Activated naive CD4-positive, alpha-beta T cell treated with Interleukin-2 at 50 U/mL for 16 hours (primary cell): ENCODE measurements at regions not wholly inside any gene's neighbourhood (a gene's known extent, or its start where the extent isn't known, plus 50 kb on each side); places are given as distances from the start of the nearest gene placed in this dataset.

Experiments used
- DNase-seq: peaks from one replicate; pipeline ENCODE4 v3.0.0-alpha.2; 2020

DNA sequence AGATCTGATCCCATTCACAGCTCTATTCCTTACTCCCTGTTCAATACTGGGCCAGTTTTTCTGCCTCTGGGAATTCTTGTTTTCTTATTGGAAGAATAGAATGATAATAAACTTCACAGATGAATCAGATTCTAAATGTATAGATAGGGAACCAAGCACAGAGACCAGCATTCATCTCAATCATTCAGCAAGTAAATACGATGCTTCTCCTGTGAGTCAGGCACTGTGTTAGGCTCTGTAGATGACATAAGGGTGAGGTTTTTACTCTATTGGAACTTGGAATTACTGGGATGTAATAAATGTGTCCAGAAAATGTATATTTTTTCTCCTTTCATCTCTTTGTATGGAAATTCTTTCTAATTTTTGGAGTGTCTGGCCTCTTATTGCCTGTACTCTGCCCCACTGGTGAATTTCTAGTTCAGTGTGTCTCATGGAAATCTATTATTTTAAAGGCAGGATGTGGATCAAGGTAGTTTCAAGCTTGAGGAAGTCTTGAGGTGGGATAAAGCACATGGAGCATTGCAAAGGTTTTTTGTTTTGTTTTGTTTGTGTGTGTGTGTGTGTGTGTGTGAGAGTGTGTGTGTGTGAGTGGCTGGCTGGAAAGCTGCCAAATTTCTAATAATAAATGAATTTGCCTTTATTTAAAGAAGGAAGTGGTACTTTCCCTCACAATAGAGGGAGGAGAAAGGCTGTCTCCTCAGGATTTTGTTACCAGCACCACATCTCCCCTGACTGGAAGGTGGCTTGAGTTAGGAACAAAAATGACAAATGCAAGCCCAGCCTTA, 117.9 kb upstream of the HS3ST1 start:
- no peak for DNase-seq

DNA sequence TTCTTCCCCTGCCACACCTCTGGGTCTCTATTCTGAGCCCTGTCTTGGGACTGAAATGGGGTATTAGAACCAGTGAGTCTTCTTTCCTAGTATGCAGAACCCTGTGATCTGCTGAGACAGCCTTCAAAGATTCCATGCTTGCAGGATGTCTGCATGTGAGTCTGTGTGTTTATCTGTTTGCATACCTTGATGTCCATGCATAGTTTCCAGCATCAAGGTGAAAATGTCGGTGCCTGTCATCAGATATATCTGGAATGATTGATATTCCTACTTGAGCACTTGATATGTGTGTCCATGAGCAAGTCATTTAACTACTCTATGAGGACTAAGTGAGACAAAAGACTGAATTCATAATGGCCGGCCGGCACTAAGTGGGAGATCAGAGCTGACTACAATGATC, 117.0 kb upstream of the HS3ST1 start:
- no peak for DNase-seq

DNA sequence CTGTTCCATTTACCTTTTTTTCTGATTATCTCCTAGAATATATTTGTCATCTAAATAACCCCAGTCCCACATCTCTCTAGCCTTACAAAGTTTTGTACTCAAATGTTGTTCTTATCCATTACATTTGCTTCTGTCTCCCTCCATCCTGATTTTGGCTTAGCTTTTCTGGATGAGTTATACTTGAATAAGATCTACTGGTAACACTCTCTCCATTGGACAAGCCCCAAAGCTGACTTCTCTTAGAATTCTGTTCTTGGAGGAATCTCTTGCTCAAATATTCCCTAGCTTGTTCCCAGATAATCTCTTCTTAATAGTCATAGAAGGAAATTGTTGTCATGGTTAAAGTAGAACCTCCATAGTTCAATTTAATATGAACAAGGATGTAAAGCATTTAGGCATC, 115.5 kb upstream of the HS3ST1 start:
- DNase-seq: no peak

DNA sequence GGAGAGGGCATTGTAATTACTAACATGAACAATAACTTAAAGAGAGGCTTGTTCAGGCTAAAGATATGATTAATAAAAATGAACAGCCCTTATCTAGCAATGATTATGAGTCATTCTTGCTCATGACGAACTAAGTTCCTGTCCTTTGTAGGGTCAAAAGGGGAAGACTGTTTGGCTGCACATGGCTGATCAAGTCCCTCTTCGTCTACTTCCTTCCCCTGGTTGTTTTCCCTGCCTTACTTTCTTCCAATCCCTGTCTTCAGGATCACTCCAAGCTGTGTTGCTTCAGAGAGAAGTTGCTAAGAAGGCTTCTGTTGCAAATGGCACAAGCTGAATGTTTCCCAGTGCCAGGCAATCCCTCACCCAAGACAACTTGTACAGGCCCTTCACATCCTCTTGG, 115.0 kb upstream of the HS3ST1 start:
- DNase-seq: no peak

- no peak for DNase-seq
Measured at GRCh38 chr4:11542952-11543351, 114.3 kb upstream of the HS3ST1 start.

DNA sequence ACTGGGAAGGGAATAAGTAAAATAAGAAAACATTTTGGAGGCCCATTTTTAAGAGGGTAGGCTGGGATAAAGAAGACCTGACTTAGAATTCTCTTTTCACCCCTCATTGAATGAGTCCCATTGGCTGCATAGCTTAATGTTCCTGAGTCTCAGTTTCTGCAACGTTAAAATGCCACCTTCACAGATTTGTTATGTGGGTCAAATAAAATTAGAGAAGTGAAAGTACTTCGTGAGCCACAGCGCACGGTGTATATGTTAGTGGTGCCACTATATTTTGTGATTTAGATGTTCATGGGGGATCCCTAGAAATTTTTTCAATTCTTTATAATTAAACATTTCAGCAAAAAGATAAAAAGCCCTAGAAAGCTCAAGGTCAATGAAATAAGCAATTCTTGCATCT, 109.2 kb upstream of the HS3ST1 start:
- no peak for DNase-seq

DNA sequence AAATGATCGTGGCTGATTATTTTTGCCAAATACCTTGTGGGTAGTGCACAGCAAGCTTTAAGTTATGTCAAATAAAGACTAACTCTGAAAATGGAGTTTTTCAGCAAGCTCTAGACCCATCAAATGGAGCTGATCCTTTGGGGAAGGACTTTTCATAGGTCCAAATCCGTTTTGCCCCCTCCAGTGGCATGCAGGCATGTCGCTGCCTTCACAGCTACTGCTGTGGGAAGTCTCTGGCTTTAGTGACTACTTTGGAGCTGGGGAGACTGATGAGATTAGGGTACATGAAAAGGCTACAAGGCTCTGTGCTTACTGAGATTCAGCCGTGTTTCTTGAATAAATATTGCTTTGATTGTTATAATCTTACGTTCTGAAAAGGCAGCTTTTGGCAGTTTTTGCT, 106.6 kb upstream of the HS3ST1 start:
- no peak for DNase-seq

DNA sequence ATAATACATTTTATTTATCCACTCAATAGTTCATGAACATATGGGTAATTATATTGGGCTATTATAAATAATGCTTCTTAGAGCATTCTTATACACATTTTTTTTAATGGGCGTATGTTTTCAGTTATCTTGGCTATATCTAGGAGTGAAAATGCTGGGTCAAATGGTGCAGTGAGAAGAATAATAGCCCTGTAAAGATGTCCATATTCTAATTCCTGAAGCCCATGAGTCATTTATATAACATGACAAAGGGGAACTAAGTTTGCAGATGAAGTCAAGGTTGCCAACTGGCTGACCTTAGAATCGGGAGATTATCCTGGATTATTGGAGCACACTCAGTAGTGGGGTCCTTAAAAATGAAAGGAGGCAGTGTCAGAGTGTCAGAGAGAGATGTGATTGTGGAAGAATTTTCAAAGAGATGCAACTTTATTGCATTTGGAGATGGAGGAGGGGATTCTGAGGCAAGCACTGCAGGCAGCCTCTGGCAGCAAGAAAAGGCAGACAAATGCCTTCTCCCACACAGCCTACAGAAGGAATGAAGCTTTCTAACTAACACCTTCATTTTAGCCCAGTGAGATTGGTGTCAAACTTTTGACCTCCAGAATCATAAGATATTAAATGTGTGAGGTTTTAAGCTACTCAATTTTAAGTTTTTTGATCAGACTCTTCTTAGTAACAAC, 106.1 kb upstream of the HS3ST1 start:
- no peak for DNase-seq

- DNase-seq: no peak
Measured at GRCh38 chr4:11532138-11532537, 103.4 kb upstream of the HS3ST1 start.

GRCh38 chr4:11529625-11530201, 101.0 kb upstream of the HS3ST1 start:
- no peak for DNase-seq

DNA sequence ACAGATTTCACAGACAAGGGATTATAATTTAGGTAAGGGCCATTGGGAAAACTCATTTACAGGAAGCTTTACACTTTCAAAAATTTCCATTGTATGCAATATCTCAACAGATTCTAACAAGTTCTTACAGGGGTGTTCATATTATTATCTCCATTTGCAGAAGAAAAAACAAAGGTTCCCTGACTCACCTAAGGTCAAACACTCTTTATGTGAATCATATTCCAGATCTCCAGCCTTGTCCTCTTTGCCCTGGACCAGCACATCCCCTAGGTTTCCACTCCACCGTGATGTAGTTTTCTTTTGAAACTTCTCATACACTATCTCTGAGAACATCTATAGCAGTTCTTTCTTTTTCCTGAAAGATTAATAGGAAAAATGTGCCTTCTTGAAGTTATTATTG, 96.4 kb upstream of the HS3ST1 start:
- no peak for DNase-seq

DNA sequence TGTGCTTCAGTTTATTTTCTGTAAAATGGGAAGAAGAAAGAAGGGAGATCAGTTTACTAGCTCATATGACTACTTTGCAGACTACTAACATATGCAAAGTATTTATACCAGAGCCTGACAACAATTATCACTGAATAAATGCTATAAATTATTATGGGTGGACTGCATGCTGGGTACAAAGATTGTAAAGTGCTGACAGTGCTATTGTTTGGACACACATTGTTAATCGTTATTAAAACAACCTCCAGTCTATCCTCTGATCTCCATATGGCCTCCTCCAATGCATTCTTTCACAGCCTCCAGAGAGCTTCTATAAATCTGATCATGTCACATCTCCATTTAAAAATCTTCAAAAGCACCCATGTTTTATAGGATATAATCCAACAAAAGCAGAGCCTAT, 90.1 kb upstream of the HS3ST1 start:
- no peak for DNase-seq

- DNase-seq: no peak
Measured at GRCh38 chr4:11514779-11515419, 86.2 kb upstream of the HS3ST1 start.

GRCh38 chr4:11514003-11514402, 85.3 kb upstream of the HS3ST1 start:
- no peak for DNase-seq

- no peak for DNase-seq
Measured at GRCh38 chr4:11512871-11513270, 84.2 kb upstream of the HS3ST1 start.

GRCh38 chr4:11511321-11511720, 82.6 kb upstream of the HS3ST1 start:
- no peak for DNase-seq

DNA sequence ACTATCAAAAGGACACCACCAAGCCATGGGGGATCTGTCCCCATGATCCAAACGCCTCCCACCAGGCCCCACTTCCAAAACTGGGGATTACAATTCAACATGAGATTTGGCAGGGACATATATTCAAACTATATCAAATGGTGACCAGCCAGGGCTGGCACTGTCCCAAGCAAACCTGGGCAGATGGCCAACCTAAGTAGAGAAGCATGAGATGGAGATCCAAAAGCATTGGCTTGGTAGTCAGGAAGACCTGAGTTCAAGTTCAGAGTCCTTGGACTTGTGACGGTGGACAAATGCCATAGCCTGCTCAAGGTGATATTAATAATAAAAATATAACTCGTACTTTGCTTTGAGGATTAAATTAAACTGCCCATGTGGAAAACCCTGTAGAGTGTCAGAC, 79.2 kb upstream of the HS3ST1 start:
- DNase-seq: no peak

GRCh38 chr4:11506194-11506593, 77.5 kb upstream of the HS3ST1 start:
- no peak for DNase-seq

DNA sequence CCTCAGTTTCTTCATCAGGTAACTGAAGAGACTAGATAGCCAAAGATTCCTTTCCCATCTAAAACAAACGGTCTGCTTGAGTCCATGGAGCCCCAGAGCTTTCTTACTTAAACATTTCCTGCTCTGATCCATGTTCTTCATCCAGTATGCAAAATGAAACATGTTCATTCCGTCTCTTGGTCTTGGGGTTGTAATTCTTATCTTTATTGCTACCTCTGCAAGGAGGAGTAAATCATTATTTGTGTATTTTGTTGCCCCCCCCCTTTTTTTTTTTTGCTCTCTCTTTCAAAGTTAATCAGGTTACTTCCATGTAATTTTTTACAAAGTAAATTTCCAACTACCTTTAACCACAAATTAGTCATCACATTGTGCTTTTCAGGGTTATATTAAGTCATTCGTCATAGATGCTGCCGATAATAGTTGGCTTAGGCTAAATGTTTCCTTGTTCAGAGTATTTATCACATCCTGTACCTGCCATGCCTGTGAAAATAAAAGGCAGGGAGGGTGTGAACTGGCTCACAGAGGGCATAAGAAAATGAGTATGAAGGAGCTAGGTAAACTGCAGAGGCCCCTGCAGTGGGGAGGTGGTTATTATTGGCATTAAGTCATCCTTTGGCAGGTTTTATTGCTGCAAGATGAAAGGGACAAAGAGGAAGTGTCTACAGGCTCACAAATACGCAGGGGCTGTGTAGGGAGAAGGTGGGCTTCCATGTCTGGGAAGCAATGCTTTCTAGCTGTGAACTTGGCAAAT, 76.7 kb upstream of the HS3ST1 start:
- DNase-seq: peak; percentile 5

- DNase-seq: no peak
Measured at GRCh38 chr4:11503166-11503565, 74.5 kb upstream of the HS3ST1 start.

GRCh38 chr4:11497972-11498371, 69.3 kb upstream of the HS3ST1 start:
- DNase-seq: no peak

DNA sequence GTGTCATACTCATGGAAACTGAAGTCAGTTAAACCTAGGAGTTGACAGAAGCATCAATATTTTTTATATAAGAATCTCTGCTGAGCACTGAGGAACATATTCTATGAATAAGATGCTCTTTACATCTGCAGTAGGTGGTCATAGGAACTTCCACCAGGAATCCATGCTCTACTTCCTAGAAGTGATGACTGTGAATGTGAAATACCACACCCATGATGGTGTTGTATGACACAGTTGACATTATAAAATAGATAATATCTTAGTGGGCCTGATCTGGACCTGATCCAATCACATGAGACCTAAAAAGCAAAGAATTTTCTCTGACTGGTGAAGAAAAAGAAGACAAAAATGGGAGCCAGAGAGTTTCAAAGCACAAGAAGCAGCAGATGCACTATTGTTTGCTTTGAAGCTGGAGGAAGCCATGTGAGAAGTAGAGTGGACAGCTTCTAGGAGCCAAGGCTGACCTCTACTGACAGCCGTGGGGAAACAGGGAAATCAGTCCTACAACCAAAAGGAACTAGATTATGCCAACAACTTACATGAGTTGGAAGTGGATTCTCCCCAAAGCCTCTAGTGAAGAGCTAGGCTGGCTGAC, 68.6 kb upstream of the HS3ST1 start:
- DNase-seq: no peak

DNA sequence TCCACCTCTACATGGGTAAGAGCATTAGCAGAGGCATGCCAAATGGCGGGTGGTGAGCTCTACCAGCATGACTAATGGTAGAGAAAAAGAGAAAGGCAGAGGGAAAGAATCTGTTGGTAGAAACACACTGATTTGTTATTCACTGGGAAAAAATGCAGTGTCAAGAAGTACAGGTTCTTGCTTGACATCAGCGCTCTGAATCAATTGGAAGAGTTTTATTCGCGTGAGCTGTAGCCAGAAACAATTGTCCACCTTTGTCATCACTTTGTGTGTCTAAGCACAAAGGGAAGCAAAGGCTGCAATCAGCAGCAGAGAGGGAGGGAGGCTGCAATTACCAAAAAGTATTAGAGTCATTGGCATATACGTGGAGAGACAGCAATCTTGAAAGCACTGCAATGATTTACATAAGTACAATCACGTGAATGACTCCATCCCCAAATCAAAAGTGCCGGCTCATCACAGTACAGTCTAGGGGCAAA, 67.7 kb upstream of the HS3ST1 start:
- DNase-seq: no peak
